H9 (cell line): ENCODE measurements at regions not wholly inside any gene's neighbourhood (a gene's known extent, or its start where the extent isn't known, plus 50 kb on each side); places are given as distances from the start of the nearest gene placed in this dataset.

Source experiments
- DNase-seq: peaks from one replicate; pipeline ENCODE4 v3.0.0-alpha.2; 2017
- H2AFZ ChIP-seq: one replicate; pipeline ENCODE4 v1.6.1; 2013; ENCODE audit warnings: mild to moderate bottlenecking, low read length, control low read depth, moderate library complexity
- H2AK5ac ChIP-seq: 2 replicates; pipeline ENCODE4 v1.6.1; 2013; ENCODE audit warnings: low read length, control low read depth, mixed read lengths; ENCODE audit not compliant: insufficient read length
- H2BK120ac ChIP-seq: one replicate; pipeline ENCODE4 v1.6.1; 2013; ENCODE audit warnings: low read depth, mild to moderate bottlenecking, low read length, control low read depth, inconsistent platforms; ENCODE audit not compliant: poor library complexity, severe bottlenecking
- H2BK12ac ChIP-seq: 2 replicates; pipeline ENCODE4 v1.6.1; 2013; ENCODE audit warnings: low read length, control low read depth, mixed read lengths, low read depth; ENCODE audit not compliant: insufficient read length
- H2BK15ac ChIP-seq: 2 replicates; pipeline ENCODE4 v1.6.1; 2013; ENCODE audit warnings: low read depth, low read length, control low read depth
- H2BK20ac ChIP-seq: one replicate; pipeline ENCODE4 v1.6.1; 2013; ENCODE audit warnings: low read depth, mild to moderate bottlenecking, low read length, control low read depth, inconsistent platforms; ENCODE audit not compliant: poor library complexity, severe bottlenecking
- H2BK5ac ChIP-seq: 2 replicates; pipeline ENCODE4 v1.6.1; 2013; ENCODE audit warnings: low read length, control low read depth, mixed read lengths; ENCODE audit not compliant: insufficient read length
- H3K14ac ChIP-seq: 2 replicates; pipeline ENCODE4 v1.6.1; 2013; ENCODE audit warnings: low read length, control low read depth; ENCODE audit not compliant: insufficient read depth
- H3K18ac ChIP-seq: 2 replicates; pipeline ENCODE4 v1.6.1; 2013; ENCODE audit warnings: low read depth, mild to moderate bottlenecking, mixed read lengths, low read length, control low read depth; ENCODE audit not compliant: insufficient read length
- H3K23ac ChIP-seq: 2 replicates; pipeline ENCODE4 v1.6.1; 2013; ENCODE audit warnings: low read length, control low read depth, mixed read lengths, low read depth; ENCODE audit not compliant: insufficient read length
- H3K23me2 ChIP-seq: 2 replicates; pipeline ENCODE4 v1.6.1; 2013; ENCODE audit warnings: low read depth, mild to moderate bottlenecking, mixed read lengths, low read length, control low read depth; ENCODE audit not compliant: insufficient read length, poor library complexity, severe bottlenecking
- H3K27ac ChIP-seq: 2 replicates; pipeline ENCODE4 v1.5.1; 2013; ENCODE audit warnings: low read length, control low read depth, mixed read lengths, low read depth; ENCODE audit not compliant: insufficient read length
- H3K27me3 ChIP-seq: 2 replicates; pipeline ENCODE4 v1.6.1; 2013; ENCODE audit warnings: low read length, control low read depth, inconsistent platforms; ENCODE audit not compliant: insufficient read depth
- H3K4ac ChIP-seq: 2 replicates; pipeline ENCODE4 v1.6.1; 2013; ENCODE audit warnings: low read depth, mild to moderate bottlenecking, control low read depth, inconsistent platforms, low read length, moderate library complexity
- H3K4me1 ChIP-seq: 2 replicates; pipeline ENCODE4 v1.6.1; 2013; ENCODE audit warnings: low read length, control low read depth, inconsistent platforms; ENCODE audit not compliant: insufficient read depth
- H3K4me2 ChIP-seq: 2 replicates; pipeline ENCODE4 v1.6.1; 2013; ENCODE audit warnings: low read length, control low read depth, mixed read lengths; ENCODE audit not compliant: insufficient read length, insufficient read depth
- H3K56ac ChIP-seq: 2 replicates; pipeline ENCODE4 v1.6.1; 2013; ENCODE audit warnings: low read depth, mild to moderate bottlenecking, mixed read lengths, low read length, control low read depth; ENCODE audit not compliant: insufficient read length
- H3K79me1 ChIP-seq: 2 replicates; pipeline ENCODE4 v1.6.1; 2013; ENCODE audit warnings: low read depth, mild to moderate bottlenecking, moderate library complexity, low read length, control low read depth, inconsistent platforms; ENCODE audit not compliant: insufficient read depth, poor library complexity, severe bottlenecking
- H3K79me2 ChIP-seq: 2 replicates; pipeline ENCODE4 v1.6.1; 2013; ENCODE audit warnings: low read length, control low read depth, inconsistent platforms; ENCODE audit not compliant: insufficient read depth
- H3K9ac ChIP-seq: 2 replicates; pipeline ENCODE4 v1.6.1; 2013; ENCODE audit warnings: low read length, control low read depth, mixed read lengths; ENCODE audit not compliant: insufficient read length; ENCODE audit errors: extremely low read depth
- H3K9me3 ChIP-seq: one replicate; pipeline ENCODE4 v1.6.1; 2013; ENCODE audit warnings: low read depth, low read length, inconsistent platforms; ENCODE audit not compliant: control insufficient read depth
- H3T11ph ChIP-seq: one replicate; pipeline ENCODE4 v1.6.1; 2013; ENCODE audit warnings: mild to moderate bottlenecking, low read length, control low read depth, inconsistent platforms
- H4K20me1 ChIP-seq: one replicate; pipeline ENCODE4 v1.6.1; 2013; ENCODE audit not compliant: control insufficient read depth, insufficient read length, insufficient read depth
- H4K5ac ChIP-seq: 2 replicates; pipeline ENCODE4 v1.6.1; 2013; ENCODE audit warnings: low read depth, mild to moderate bottlenecking, mixed read lengths, low read length, control low read depth; ENCODE audit not compliant: insufficient read length
- H4K8ac ChIP-seq: replicated peaks from 2 replicates; pipeline ENCODE4 v1.6.1; 2013; ENCODE audit warnings: low read length, control low read depth, mixed read lengths, low read depth; ENCODE audit not compliant: insufficient read length
- H4K91ac ChIP-seq: 2 replicates; pipeline ENCODE4 v1.6.1; 2013; ENCODE audit warnings: low read depth, mild to moderate bottlenecking, moderate library complexity, mixed read lengths, low read length, control low read depth; ENCODE audit not compliant: insufficient read length
- H3K27ac Mint-ChIP-seq, 3 experiments: 2 replicates in 2 of 3; 3 replicates in 1 of 3; pipeline ENCODE4 v1.8.0; 2020 to 2021; ENCODE audit warnings: mixed read lengths in 3 of 3, mild to moderate bottlenecking in 1 of 3, moderate library complexity in 1 of 3
- H3K27me3 Mint-ChIP-seq: 2 replicates; pipeline ENCODE4 v1.8.0; 2021; ENCODE audit warnings: low read depth, mild to moderate bottlenecking, moderate library complexity, mixed read lengths
- H3K36me3 Mint-ChIP-seq, 3 experiments: 2 replicates in 2 of 3; 3 replicates in 1 of 3; pipeline ENCODE4 v1.8.0; 2020 to 2021; ENCODE audit warnings: low read depth in 3 of 3, mixed read lengths in 3 of 3; ENCODE audit not compliant: insufficient read depth in 1 of 3
- H3K4me1 Mint-ChIP-seq, 2 experiments: 2 replicates each; pipeline ENCODE4 v1.8.0; 2020; ENCODE audit warnings: mixed read lengths in 2 of 2
- H3K4me3 Mint-ChIP-seq, 2 experiments: 2 replicates in 1 of 2; 3 replicates in 1 of 2; pipeline ENCODE4 v1.8.0; 2020 to 2021; ENCODE audit warnings: mild to moderate bottlenecking in 2 of 2, mixed read lengths in 2 of 2, moderate library complexity in 1 of 2
- H3K9me3 Mint-ChIP-seq, 2 experiments: 2 replicates in 1 of 2; 3 replicates in 1 of 2; pipeline ENCODE4 v1.8.0; 2020; ENCODE audit warnings: mild to moderate bottlenecking in 2 of 2, mixed read lengths in 2 of 2, moderate library complexity in 1 of 2
- TF ChIP-seq, protein P1 (sequence below): fragments of 200-600 bp; sonication (generic); conservative IDR thresholded peaks from 3 replicates; pipeline ENCODE4 v1.8.0; 2021; ENCODE audit warnings: antibody characterized with exemption, mild to moderate bottlenecking

DNA sequence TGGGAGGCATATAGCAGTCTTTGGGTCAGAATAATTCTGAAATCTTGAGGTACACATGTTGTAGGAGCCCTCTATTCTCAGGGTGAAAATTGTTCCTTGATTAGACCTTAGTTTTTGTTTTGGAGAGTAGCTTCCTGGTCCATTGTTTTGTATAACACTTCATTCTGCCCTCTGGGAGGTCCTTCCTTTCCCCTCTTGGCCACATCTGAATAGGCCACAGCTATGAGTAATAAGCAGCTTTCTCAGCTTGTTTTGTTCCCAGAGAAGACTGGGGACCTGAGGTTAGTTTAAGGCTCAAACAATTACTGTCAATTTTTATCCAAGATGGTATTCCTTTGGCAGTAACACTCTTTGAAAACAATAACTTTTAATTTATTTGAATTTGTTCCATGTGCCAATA, 72.6 kb upstream of the NOL4 start:
- Histone ChIP-seq H4K20me1 (no peaks in the 10 kb centered on the region), H2BK12ac (no peak overlapping the region), H3K27ac (no peak overlapping the region), H3K23me2 (no peaks in the 10 kb centered on the region), H2BK15ac (no peak overlapping the region), H2AK5ac (no peak overlapping the region), H3K14ac (no peak overlapping the region), H3K4ac (no peak overlapping the region), H3K23ac (no peak overlapping the region), H2BK5ac (no peak overlapping the region), H2BK20ac (no peak overlapping the region), H2AFZ (no peak overlapping the region), H3K4me1 (no peaks in the 10 kb centered on the region), H3K18ac (no peak overlapping the region), H3K79me2 (peaks cover 1% of the 10 kb centered on the region; the same call in 1 of the 2 replicates), H3K9ac (no peak overlapping the region), H3K79me1 (no peaks in the 10 kb centered on the region), H3K9me3 (peaks cover 4% of the 10 kb centered on the region), H2BK120ac (no peak overlapping the region), H3K56ac (no peak overlapping the region), H4K8ac (no peak overlapping the region), H3T11ph (no peak overlapping the region), H3K27me3 (no peaks in the 10 kb centered on the region), H4K5ac (no peak overlapping the region), H3K4me2 (no peak overlapping the region), H4K91ac (no peak overlapping the region)
- Mint-ChIP-seq H3K27me3 (no peaks in the 10 kb centered on the region), H3K27ac (peak overlapping the region in 1 of 3 experiments; percentile 46; a peak in 1 of 7 replicates), H3K4me3 (no peak overlapping the region), H3K4me1 (peaks cover 5 to 11% of the 10 kb centered on the region in 2 experiments; a peak in 3 of 4 replicates), H3K36me3 (peaks cover 6 to 8% (median 7%) of the 10 kb centered on the region in 3 experiments; a peak in 4 of 7 replicates), H3K9me3 (peaks cover 7 to 9% of the 10 kb centered on the region in 2 experiments; a peak in 2 of 5 replicates)
- no peak for DNase-seq
- TF ChIP-seq, protein P1, sequence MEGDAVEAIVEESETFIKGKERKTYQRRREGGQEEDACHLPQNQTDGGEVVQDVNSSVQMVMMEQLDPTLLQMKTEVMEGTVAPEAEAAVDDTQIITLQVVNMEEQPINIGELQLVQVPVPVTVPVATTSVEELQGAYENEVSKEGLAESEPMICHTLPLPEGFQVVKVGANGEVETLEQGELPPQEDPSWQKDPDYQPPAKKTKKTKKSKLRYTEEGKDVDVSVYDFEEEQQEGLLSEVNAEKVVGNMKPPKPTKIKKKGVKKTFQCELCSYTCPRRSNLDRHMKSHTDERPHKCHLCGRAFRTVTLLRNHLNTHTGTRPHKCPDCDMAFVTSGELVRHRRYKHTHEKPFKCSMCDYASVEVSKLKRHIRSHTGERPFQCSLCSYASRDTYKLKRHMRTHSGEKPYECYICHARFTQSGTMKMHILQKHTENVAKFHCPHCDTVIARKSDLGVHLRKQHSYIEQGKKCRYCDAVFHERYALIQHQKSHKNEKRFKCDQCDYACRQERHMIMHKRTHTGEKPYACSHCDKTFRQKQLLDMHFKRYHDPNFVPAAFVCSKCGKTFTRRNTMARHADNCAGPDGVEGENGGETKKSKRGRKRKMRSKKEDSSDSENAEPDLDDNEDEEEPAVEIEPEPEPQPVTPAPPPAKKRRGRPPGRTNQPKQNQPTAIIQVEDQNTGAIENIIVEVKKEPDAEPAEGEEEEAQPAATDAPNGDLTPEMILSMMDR, result no peak
